ENCODE measurements at regions not wholly inside any gene's neighbourhood (a gene's known extent, or its start where the extent isn't known, plus 50 kb on each side); places are given as distances from the start of the nearest gene placed in this dataset.

DNA sequence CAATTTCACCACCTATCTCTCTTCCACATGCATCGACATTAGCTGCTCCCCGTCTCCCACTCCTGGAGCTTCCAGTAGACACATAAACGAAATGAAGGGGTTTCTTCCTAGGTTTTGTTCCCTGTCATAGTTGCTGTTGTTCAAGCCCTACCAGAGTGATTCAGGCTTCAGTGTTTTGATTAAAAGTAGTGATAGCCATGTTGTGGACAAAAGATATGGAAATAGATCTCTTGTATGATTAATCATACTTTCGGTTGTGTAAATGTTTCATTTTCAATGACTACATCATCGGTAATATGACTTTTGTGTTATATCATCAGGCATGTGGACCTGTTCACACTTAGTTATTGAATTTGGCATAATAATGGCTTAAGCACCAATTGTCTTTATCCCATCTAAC lies 96.5 kb upstream of the KLF3 start (continued):
- 0 out of 2 replicates have a peak, but pooled peaks have one; percentile 5 for TF ChIP-seq NCOR1 (IDR thresholded peaks at IDR 0.05)

- CTCF ChIA-PET (ENCODE audit: low intra/inter-chr PET ratio) = no interaction called here
- intact Hi-C loops (cut with micrococcal nuclease) = no loop called here
These were observed 95.2 kb upstream of the KLF3 start for GRCh38 chr4:38568768-38569167.

DNA sequence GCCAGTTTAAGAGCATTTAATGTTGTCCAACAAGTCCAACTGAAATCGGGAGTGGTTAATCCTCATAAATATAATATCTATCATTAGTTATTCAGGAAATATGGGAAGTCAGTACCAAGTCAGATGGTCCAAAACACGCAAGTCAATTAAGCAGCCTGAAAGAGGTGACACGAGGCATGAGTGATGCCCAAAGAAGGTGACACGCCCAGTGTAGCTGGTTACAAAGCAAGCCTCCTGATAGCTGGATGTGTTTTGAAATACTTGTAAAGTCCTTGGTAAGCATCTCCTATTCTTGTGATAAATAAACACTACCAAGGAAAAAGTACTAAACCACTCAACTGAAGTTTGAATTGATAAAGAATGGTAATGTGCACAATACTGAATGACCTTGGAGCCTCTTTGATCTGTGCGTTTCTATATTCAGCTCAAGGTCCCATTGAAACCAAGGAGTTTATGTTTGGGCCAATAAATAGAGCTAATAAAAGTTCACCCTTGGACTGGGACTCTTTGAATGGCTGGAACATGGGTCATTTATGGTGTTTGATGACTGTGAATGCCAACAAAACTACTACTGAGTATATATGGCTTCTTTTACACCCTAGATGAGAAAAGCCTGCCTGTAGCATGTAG lies 93.2 kb upstream of the KLF3 start:
- WGBS (ENCODE audit: insufficient coverage, low coverage, missing lambda C conversion rate) = 57% methylated on average over 5 of the region's 5 CpGs
- intact Hi-C loops (cut with micrococcal nuclease) = no loop called here

More at GRCh38 chr4:38568768-38569167, 95.2 kb upstream of the KLF3 start:
- no peak overlapping the region for H3K27ac ChIP-seq (ENCODE audit: extremely low read depth, low read depth, low read length)
- no peak overlapping the region for H3K4me3 ChIP-seq
- 61% methylated on average over 3 of the region's 3 CpGs for WGBS (ENCODE audit: insufficient coverage, low coverage, missing lambda C conversion rate)
- H3K9ac ChIP-seq (ENCODE audit: insufficient read depth in 1 of 2, low read depth in 2 of 2, low read length in 2 of 2) = no peak overlapping the region
- no peaks in the 10 kb centered on the region for H3K9me1 ChIP-seq (ENCODE audit: control insufficient read depth, insufficient read depth, low read length)
- FAIRE-seq (no peak), DNase-seq (ENCODE audit: extremely low read depth in 1 of 4, low spot score in 3 of 4) (no peak), ATAC-seq (no peak)
- no TSS peak for BruUV-seq (replicated peaks)
- in situ Hi-C loops (cut with MboI) = no loop called here
- H3K4me2 ChIP-seq (ENCODE audit: insufficient read depth, low read length) = no peak overlapping the region
- peaks cover 0 to 12% of the 10 kb centered on the region in 2 experiments; a peak in 3 of 5 replicates for H3K4me1 ChIP-seq (replicated peaks in 1 of 2; ENCODE audit: control insufficient read depth in 2 of 2, insufficient read depth in 2 of 2, low read length in 2 of 2)
- no peaks in the 10 kb centered on the region for H3K36me3 ChIP-seq (ENCODE audit: control insufficient read depth, insufficient read depth, low read length)
- POLR2A ChIA-PET = no interaction called here
- TF ChIP-seq ZNF12 (CRISPR knock-in tag; IDR thresholded peaks at IDR 0.05) (no peak), TAL1 (IDR thresholded peaks at IDR 0.05) (no peak), ZFP30 (CRISPR knock-in tag; IDR thresholded peaks at IDR 0.05; ENCODE audit: borderline replicate concordance) (no peak), ZNF41 (CRISPR knock-in tag; conservative IDR thresholded peaks at IDR 0.05) (no peak), SPI1 (IDR thresholded peaks at IDR 0.05; ENCODE audit: borderline replicate concordance, low read depth, low read length) (peak; percentile 84)
- no peaks in the 10 kb centered on the region for H4K20me1 ChIP-seq (replicated peaks; ENCODE audit: control insufficient read depth, insufficient read depth, low read length)
- no peaks in the 10 kb centered on the region for H3K79me2 ChIP-seq (ENCODE audit: control insufficient read depth, insufficient read depth, low read length)
- no peaks in the 10 kb centered on the region for H3K9me3 ChIP-seq (replicated peaks; ENCODE audit: control insufficient read depth, insufficient read depth, low read depth, low read length)
- H2AFZ ChIP-seq (ENCODE audit: low read depth, low read length) = no peak overlapping the region
- H3K27me3 ChIP-seq (ENCODE audit: control insufficient read depth in 2 of 2, insufficient read depth in 2 of 2, low read length in 2 of 2) = no peaks in the 10 kb centered on the region

More for the DNA sequence above, 93.2 kb upstream of the KLF3 start:
- no peak overlapping the region for H3K27ac ChIP-seq (ENCODE audit: extremely low read depth, low read depth, low read length)
- TF ChIP-seq, protein P1, sequence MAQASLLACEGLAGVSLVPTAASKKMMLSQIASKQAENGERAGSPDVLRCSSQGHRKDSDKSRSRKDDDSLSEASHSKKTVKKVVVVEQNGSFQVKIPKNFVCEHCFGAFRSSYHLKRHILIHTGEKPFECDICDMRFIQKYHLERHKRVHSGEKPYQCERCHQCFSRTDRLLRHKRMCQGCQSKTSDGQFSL (CRISPR knock-in tag; IDR thresholded peaks at IDR 0.05) = no peak
- TF ChIP-seq, protein P1 (tag; IDR thresholded peaks at IDR 0.05) = no peak
- TF ChIP-seq POLR2AphosphoS2 (IDR thresholded peaks at IDR 0.05; ENCODE audit: low read length) = no peak
- TF ChIP-seq ZKSCAN1 (IDR thresholded peaks at IDR 0.05; ENCODE audit: low read depth, low read length) = no peak
- no peak for TF ChIP-seq ETS1 (conservative IDR thresholded peaks at IDR 0.05; ENCODE audit: control insufficient read depth, low read depth, low read length)
- no peak for DNase-seq (ENCODE audit: extremely low read depth in 1 of 4, low spot score in 3 of 4)
- no peak for ATAC-seq
- FAIRE-seq = no peak
- 0 out of 2 replicates have a peak overlapping the region, but pooled peaks have one; percentile 13 for H2AFZ ChIP-seq (ENCODE audit: low read depth, low read length)
- H3K9me1 ChIP-seq (ENCODE audit: control insufficient read depth, insufficient read depth, low read length) = no peaks in the 10 kb centered on the region
- H3K9me3 ChIP-seq (replicated peaks; ENCODE audit: control insufficient read depth, insufficient read depth, low read depth, low read length) = no peaks in the 10 kb centered on the region
- peaks cover 0 to 5% of the 10 kb centered on the region in 2 experiments; a peak in 1 of 5 replicates for H3K4me1 ChIP-seq (replicated peaks in 1 of 2; ENCODE audit: control insufficient read depth in 2 of 2, insufficient read depth in 2 of 2, low read length in 2 of 2)
- no peak overlapping the region for H3K4me3 ChIP-seq
- POLR2A ChIA-PET = no interaction called here
- H4K20me1 ChIP-seq (replicated peaks; ENCODE audit: control insufficient read depth, insufficient read depth, low read length) = no peaks in the 10 kb centered on the region
- BruUV-seq (replicated peaks) = no TSS peak
- H3K79me2 ChIP-seq (ENCODE audit: control insufficient read depth, insufficient read depth, low read length) = no peaks in the 10 kb centered on the region
- no peak overlapping the region for H3K9ac ChIP-seq (ENCODE audit: insufficient read depth in 1 of 2, low read depth in 2 of 2, low read length in 2 of 2)
- CTCF ChIA-PET (ENCODE audit: low intra/inter-chr PET ratio) = no interaction called here
- in situ Hi-C loops (cut with MboI) = no loop called here
- H3K36me3 ChIP-seq (ENCODE audit: control insufficient read depth, insufficient read depth, low read length) = no peaks in the 10 kb centered on the region
- no peaks in the 10 kb centered on the region for H3K27me3 ChIP-seq (ENCODE audit: control insufficient read depth in 2 of 2, insufficient read depth in 2 of 2, low read length in 2 of 2)
- no peak overlapping the region for H3K4me2 ChIP-seq (ENCODE audit: insufficient read depth, low read length)

All from K562 (cell line).